ENCODE measurements at regions not wholly inside any gene's neighbourhood (a gene's known extent, or its start where the extent isn't known, plus 50 kb on each side); places are given as distances from the start of the nearest gene placed in this dataset.

DNA sequence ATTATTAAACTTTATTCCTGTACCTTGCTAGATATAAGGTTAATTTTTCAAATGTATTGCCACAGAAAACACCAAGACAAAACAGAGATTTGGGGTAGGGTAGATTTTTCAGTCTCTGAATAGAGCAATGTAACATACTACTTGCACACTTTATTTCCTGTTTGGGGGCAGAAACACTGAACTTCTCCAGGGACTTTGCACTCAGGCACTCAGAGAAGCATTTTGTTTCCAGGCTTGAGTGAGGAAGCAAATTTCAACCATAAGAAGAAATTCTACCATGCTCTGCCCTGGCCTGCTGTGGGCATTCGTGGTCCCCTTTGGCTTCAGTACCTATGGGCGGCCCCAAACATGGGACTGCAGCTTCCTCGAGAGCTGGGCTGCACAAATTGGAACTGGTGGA, 399.1 kb downstream of the DAD1 start:
- no peak overlapping the region for H3K27ac ChIP-seq (ENCODE audit: low read depth, low read length)
- ChIA-PET CTCF (ENCODE audit: partially characterized antibody) (interaction anchor here (0.9 to 1.2 kb wide), 2 partner anchors 9 to 40 kb away, joined by 3 read pairs; no protein-coding TSS in a partner anchor), POLR2A (ENCODE audit: partially characterized antibody) (no interaction called here)
- TF ChIP-seq EZH2 (IDR thresholded peaks at IDR 0.05; ENCODE audit: low read depth, low read length, severe bottlenecking) (no peak), HDAC2 (IDR thresholded peaks at IDR 0.05; ENCODE audit: borderline replicate concordance in 1 of 2, low read depth in 2 of 2, low read length in 2 of 2) (no peak), NRF1 (IDR thresholded peaks at IDR 0.05; ENCODE audit: low read depth, low read length) (no peak), ASH2L (IDR thresholded peaks at IDR 0.05; ENCODE audit: low read length) (no peak), GTF2F1 (IDR thresholded peaks at IDR 0.05; ENCODE audit: borderline replicate concordance, low read depth, low read length) (no peak), NANOG (IDR thresholded peaks at IDR 0.05; ENCODE audit: insufficient read depth, low read depth, low read length, poor library complexity, severe bottlenecking) (no peak), RNF2 (IDR thresholded peaks at IDR 0.05; ENCODE audit: borderline replicate concordance, low read depth, low read length, missing control alignments, poor library complexity, severe bottlenecking) (no peak), BACH1 (IDR thresholded peaks at IDR 0.05; ENCODE audit: low read length) (no peak), YY1 (IDR thresholded peaks at IDR 0.05; ENCODE audit: low read depth, low read length) (no peak), SAP30 (IDR thresholded peaks at IDR 0.05; ENCODE audit: insufficient read depth, insufficient replicate concordance, low read length) (no peak)
- TF ChIP-seq, protein P1, sequence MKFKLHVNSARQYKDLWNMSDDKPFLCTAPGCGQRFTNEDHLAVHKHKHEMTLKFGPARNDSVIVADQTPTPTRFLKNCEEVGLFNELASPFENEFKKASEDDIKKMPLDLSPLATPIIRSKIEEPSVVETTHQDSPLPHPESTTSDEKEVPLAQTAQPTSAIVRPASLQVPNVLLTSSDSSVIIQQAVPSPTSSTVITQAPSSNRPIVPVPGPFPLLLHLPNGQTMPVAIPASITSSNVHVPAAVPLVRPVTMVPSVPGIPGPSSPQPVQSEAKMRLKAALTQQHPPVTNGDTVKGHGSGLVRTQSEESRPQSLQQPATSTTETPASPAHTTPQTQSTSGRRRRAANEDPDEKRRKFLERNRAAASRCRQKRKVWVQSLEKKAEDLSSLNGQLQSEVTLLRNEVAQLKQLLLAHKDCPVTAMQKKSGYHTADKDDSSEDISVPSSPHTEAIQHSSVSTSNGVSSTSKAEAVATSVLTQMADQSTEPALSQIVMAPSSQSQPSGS (IDR thresholded peaks at IDR 0.05; ENCODE audit: low read length), result no peak

More for the DNA sequence above, 399.1 kb downstream of the DAD1 start:
- Histone ChIP-seq H3K36me3 (ENCODE audit: control insufficient read depth in 2 of 4, insufficient read depth in 4 of 4, low read length in 3 of 4) (no peaks in the 10 kb centered on the region), H3K79me2 (ENCODE audit: control insufficient read depth in 1 of 2, insufficient read depth in 2 of 2, low read length in 2 of 2) (no peaks in the 10 kb centered on the region), H3K27me3 (replicated peaks in 1 of 4; ENCODE audit: control insufficient read depth in 3 of 4, extremely low read depth in 1 of 4, insufficient read depth in 3 of 4, low read length in 3 of 4) (no peaks in the 10 kb centered on the region), H4K8ac (ENCODE audit: extremely low read depth, insufficient read depth, low read length) (no peak overlapping the region), H2AFZ (ENCODE audit: low read length) (no peak overlapping the region), H3K4me3 (ENCODE audit: extremely low read depth in 1 of 4, insufficient read depth in 2 of 4, low read depth in 3 of 4, low read length in 4 of 4) (no peak overlapping the region), H3K14ac (ENCODE audit: insufficient read length) (no peak overlapping the region), H3K4me1 (replicated peaks in 1 of 4; ENCODE audit: control insufficient read depth in 3 of 4, insufficient read depth in 4 of 4, low read length in 3 of 4) (no peaks in the 10 kb centered on the region), H2BK120ac (replicated peaks; ENCODE audit: low read depth, low read length) (no peak overlapping the region), H3K4ac (replicated peaks; ENCODE audit: insufficient read length, low read depth, low read length) (no peak overlapping the region), H3K79me1 (ENCODE audit: low read depth, low read length) (no peaks in the 10 kb centered on the region), H2AK5ac (ENCODE audit: low read depth, low read length) (no peak overlapping the region), H3K56ac (replicated peaks; ENCODE audit: insufficient read length, low read depth, low read length) (no peak overlapping the region), H4K5ac (ENCODE audit: insufficient read length, low read depth, low read length) (no peak overlapping the region), H2BK5ac (ENCODE audit: low read depth, low read length) (no peak overlapping the region), H4K20me1 (replicated peaks in 1 of 2; ENCODE audit: control insufficient read depth in 1 of 2, insufficient read depth in 2 of 2, low read length in 2 of 2) (no peaks in the 10 kb centered on the region), H2BK15ac (ENCODE audit: low read length) (no peak overlapping the region), H3K23me2 (ENCODE audit: low read depth, low read length) (no peaks in the 10 kb centered on the region), H2BK20ac (ENCODE audit: low read length) (no peak overlapping the region), H3K23ac (ENCODE audit: insufficient read length) (no peak overlapping the region), H3K9me3 (ENCODE audit: insufficient read depth in 2 of 2, low read depth in 1 of 2, low read length in 1 of 2) (no peaks in the 10 kb centered on the region), H2BK12ac (ENCODE audit: low read depth, low read length) (no peak overlapping the region), H3K9ac (replicated peaks in 1 of 4; ENCODE audit: extremely low read depth in 1 of 4, low read depth in 3 of 4, low read length in 3 of 4) (no peak overlapping the region), H3K4me2 (ENCODE audit: insufficient read depth in 1 of 2, low read depth in 2 of 2, low read length in 2 of 2) (no peak overlapping the region), H4K91ac (replicated peaks; ENCODE audit: insufficient read length, low read length) (no peak overlapping the region), H3K18ac (ENCODE audit: extremely low read depth, low read length) (no peak overlapping the region)
- 77% methylated on average over 3 of the region's 3 CpGs; no CpG with 5 or more reads in 1 of the 2 experiments for WGBS, 2 experiments (ENCODE audit: extremely low coverage in 1 of 2, insufficient coverage in 1 of 2, insufficient read length in 1 of 2, insufficient replicate concordance in 2 of 2, low coverage in 1 of 2, low lambda C conversion rate in 2 of 2, missing lambda C conversion rate in 1 of 2)
- FAIRE-seq (no peak), DNase-seq (ENCODE audit: low read depth in 1 of 2, low spot score in 2 of 2) (no peak)
